IMR-90 (cell line): ENCODE measurements at regions not wholly inside any gene's neighbourhood (a gene's known extent, or its start where the extent isn't known, plus 50 kb on each side); places are given as distances from the start of the nearest gene placed in this dataset.

Source experiments
- BHLHE40 ChIP-seq: fragments of 150-350 bp; IDR thresholded peaks from 2 replicates; pipeline ENCODE4 v1.6.1; 2016; ENCODE audit warnings: mild to moderate bottlenecking, low read depth, low read length
- CEBPB ChIP-seq: IDR thresholded peaks from 2 replicates; pipeline ENCODE4 v1.6.1; 2012; ENCODE audit warnings: low read depth, low read length, improper control_type of control experiment
- FOS ChIP-seq: fragments of 150-350 bp; IDR thresholded peaks from 2 replicates; pipeline ENCODE4 v1.6.1; 2016; ENCODE audit warnings: low read depth, low read length
- POLR2A ChIP-seq: IDR thresholded peaks from 2 replicates; pipeline ENCODE4 v1.6.1; 2012; ENCODE audit warnings: mild to moderate bottlenecking, low read depth, low read length
- RAD21 ChIP-seq: IDR thresholded peaks from 2 replicates; pipeline ENCODE4 v1.6.1; 2012; ENCODE audit warnings: low read length, improper control_type of control experiment
- RFX5 ChIP-seq: IDR thresholded peaks from 2 replicates; pipeline ENCODE4 v1.8.0; 2012; ENCODE audit warnings: low read depth, mild to moderate bottlenecking, low read length, moderate library complexity
- TF ChIP-seq, protein P1 (sequence below): conservative IDR thresholded peaks from 2 replicates; pipeline ENCODE4 v1.5.1; 2012; ENCODE audit warnings: mild to moderate bottlenecking, low read depth, low read length, improper control_type of control experiment

DNA sequence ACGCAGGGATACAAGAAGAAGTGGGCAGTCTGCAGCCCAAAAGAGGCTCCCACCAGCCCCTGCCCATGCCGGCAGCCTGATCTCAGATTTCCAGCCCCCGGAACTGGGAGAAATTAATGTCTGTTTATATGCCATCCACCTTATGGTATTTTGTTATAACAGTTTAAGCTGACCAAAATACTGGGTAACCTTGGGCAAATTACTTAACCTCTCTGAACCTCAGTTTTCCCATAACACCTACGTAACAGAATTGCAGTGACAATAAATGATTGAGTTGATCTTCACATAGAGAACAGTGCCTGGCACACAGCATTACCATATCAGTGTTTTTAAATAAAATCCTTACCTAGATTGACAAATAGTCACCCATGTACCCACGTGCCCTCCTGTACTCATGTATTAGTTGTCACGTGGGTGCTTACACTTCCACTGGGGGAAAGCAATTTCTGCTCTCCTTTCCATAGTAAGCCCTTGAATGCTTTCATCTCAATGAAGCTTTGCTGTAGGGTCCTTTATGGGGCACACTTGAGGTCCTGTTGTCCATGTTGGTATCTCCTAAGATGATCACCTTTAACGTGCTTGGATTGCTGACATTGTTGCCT, 54.2 kb upstream of the PHF21A start:
- TF ChIP-seq RAD21 = no peak
- no peak for TF ChIP-seq POLR2A
- no peak for TF ChIP-seq RFX5
- TF ChIP-seq, protein P1, sequence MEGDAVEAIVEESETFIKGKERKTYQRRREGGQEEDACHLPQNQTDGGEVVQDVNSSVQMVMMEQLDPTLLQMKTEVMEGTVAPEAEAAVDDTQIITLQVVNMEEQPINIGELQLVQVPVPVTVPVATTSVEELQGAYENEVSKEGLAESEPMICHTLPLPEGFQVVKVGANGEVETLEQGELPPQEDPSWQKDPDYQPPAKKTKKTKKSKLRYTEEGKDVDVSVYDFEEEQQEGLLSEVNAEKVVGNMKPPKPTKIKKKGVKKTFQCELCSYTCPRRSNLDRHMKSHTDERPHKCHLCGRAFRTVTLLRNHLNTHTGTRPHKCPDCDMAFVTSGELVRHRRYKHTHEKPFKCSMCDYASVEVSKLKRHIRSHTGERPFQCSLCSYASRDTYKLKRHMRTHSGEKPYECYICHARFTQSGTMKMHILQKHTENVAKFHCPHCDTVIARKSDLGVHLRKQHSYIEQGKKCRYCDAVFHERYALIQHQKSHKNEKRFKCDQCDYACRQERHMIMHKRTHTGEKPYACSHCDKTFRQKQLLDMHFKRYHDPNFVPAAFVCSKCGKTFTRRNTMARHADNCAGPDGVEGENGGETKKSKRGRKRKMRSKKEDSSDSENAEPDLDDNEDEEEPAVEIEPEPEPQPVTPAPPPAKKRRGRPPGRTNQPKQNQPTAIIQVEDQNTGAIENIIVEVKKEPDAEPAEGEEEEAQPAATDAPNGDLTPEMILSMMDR = no peak
- TF ChIP-seq BHLHE40 = no peak
- no peak for TF ChIP-seq FOS
- no peak for TF ChIP-seq CEBPB
